Activated CD4-positive, alpha-beta T cell treated with anti-CD3 and anti-CD28 coated beads, Interleukin-2, amount 10 ng/mL, durations not matched to agents 7 days and 5 days (primary cell): ENCODE measurements at regions not wholly inside any gene's neighbourhood (a gene's known extent, or its start where the extent isn't known, plus 50 kb on each side); places are given as distances from the start of the nearest gene placed in this dataset.

Experiments used
- CTCF ChIA-PET: fragments of 350-600 bp; sonication (Branson Sonifier 250); formaldehyde crosslinking; loops from one replicate; lab custom pipeline; 2021; ENCODE audit warnings: antibody characterized with exemption; lab: Charles Lee
- POLR2A ChIA-PET: fragments of 350-600 bp; sonication (Branson Sonifier 250); formaldehyde crosslinking; loops from one replicate; lab custom pipeline; 2021; ENCODE audit warnings: antibody characterized with exemption; lab: Charles Lee
- DNase-seq: peaks from one replicate; pipeline ENCODE4 v3.0.0-alpha.2; 2020
- H3K27ac Mint-ChIP-seq: one replicate; pipeline ENCODE4 v1.8.0; 2021; ENCODE audit warnings: mild to moderate bottlenecking, moderate library complexity, mixed read lengths
- H3K27me3 Mint-ChIP-seq: one replicate; pipeline ENCODE4 v1.8.0; 2021; ENCODE audit warnings: mixed read lengths
- H3K36me3 Mint-ChIP-seq: one replicate; pipeline ENCODE4 v1.8.0; 2021; ENCODE audit warnings: low read depth, mixed read lengths
- H3K4me1 Mint-ChIP-seq: one replicate; pipeline ENCODE4 v1.8.0; 2021; ENCODE audit warnings: mixed read lengths
- H3K4me3 Mint-ChIP-seq: one replicate; pipeline ENCODE4 v1.8.0; 2021; ENCODE audit warnings: mild to moderate bottlenecking, moderate library complexity, mixed read lengths
- H3K9me3 Mint-ChIP-seq: one replicate; pipeline ENCODE4 v1.8.0; 2021; ENCODE audit warnings: mixed read lengths

- Mint-ChIP-seq H3K4me1 (peaks cover 6% of the 10 kb centered on the region), H3K9me3 (no peaks in the 10 kb centered on the region), H3K36me3 (no peaks in the 10 kb centered on the region), H3K27me3 (peaks cover 35% of the 10 kb centered on the region), H3K4me3 (no peak overlapping the region), H3K27ac (no peak overlapping the region)
- ChIA-PET CTCF (interaction anchor here (1.3 to 4.1 kb wide), 4 partner anchors 10 to 83 kb away, joined by 3 to 20 read pairs (median 6); no protein-coding TSS in a partner anchor), POLR2A (no interaction called here)
- DNase-seq, result no peak
Observed at GRCh38 chr22:46026899-46027210, 49.9 kb upstream of the WNT7B start.

- CTCF ChIA-PET, result interaction anchor here (1.3 to 4.1 kb wide), 3 partner anchors 9 to 13 kb away, joined by 3 to 20 read pairs (median 8); no protein-coding TSS in a partner anchor
- H3K9me3 Mint-ChIP-seq, result no peaks in the 10 kb centered on the region
Observed at GRCh38 chr22:46027211-46028105, 50.5 kb upstream of the WNT7B start.

GRCh38 chr22:46028106-46028991 is 51.4 kb upstream of the WNT7B start:
- no peak for DNase-seq
- Mint-ChIP-seq H3K9me3 (no peaks in the 10 kb centered on the region), H3K27me3 (peaks cover 30% of the 10 kb centered on the region), H3K4me1 (peaks cover 6% of the 10 kb centered on the region), H3K36me3 (no peaks in the 10 kb centered on the region), H3K27ac (no peak overlapping the region), H3K4me3 (no peak overlapping the region)
- POLR2A ChIA-PET, result no interaction called here
- CTCF ChIA-PET, result interaction anchor here (1.2 to 4.1 kb wide), 4 partner anchors 8 to 107 kb away, joined by 3 to 20 read pairs (median 4); no protein-coding TSS in a partner anchor

More at GRCh38 chr22:46027211-46028105, 50.5 kb upstream of the WNT7B start:
- Mint-ChIP-seq H3K27ac (no peak overlapping the region), H3K36me3 (no peaks in the 10 kb centered on the region), H3K4me3 (no peak overlapping the region), H3K4me1 (peaks cover 6% of the 10 kb centered on the region), H3K27me3 (peaks cover 33% of the 10 kb centered on the region)
- no peak for DNase-seq
- POLR2A ChIA-PET, result no interaction called here

GRCh38 chr22:46029036-46029435 is 52.1 kb upstream of the WNT7B start:
- Mint-ChIP-seq H3K4me3 (no peak overlapping the region), H3K4me1 (peaks cover 6% of the 10 kb centered on the region), H3K9me3 (no peaks in the 10 kb centered on the region), H3K27ac (no peak overlapping the region), H3K36me3 (no peaks in the 10 kb centered on the region), H3K27me3 (peaks cover 30% of the 10 kb centered on the region)
- DNase-seq, result no peak
- POLR2A ChIA-PET, result no interaction called here
- CTCF ChIA-PET, result interaction anchor here (1.2 to 1.4 kb wide), 2 partner anchors 16 to 106 kb away, joined by 3 to 5 read pairs; no protein-coding TSS in a partner anchor

- Mint-ChIP-seq H3K4me1 (peaks cover 8% of the 10 kb centered on the region), H3K27ac (no peak overlapping the region), H3K27me3 (peaks cover 30% of the 10 kb centered on the region), H3K9me3 (no peaks in the 10 kb centered on the region), H3K4me3 (no peak overlapping the region), H3K36me3 (no peaks in the 10 kb centered on the region)
- POLR2A ChIA-PET, result no interaction called here
- CTCF ChIA-PET, result interaction anchor here (0.7 to 1.4 kb wide), 3 partner anchors 13 to 105 kb away, joined by 3 to 5 read pairs (median 3); no protein-coding TSS in a partner anchor
- DNase-seq, result no peak
Observed at GRCh38 chr22:46029574-46030200, 52.7 kb upstream of the WNT7B start.

- Mint-ChIP-seq H3K9me3 (no peaks in the 10 kb centered on the region), H3K36me3 (no peaks in the 10 kb centered on the region), H3K27me3 (peaks cover 24% of the 10 kb centered on the region), H3K27ac (no peak overlapping the region), H3K4me3 (no peak overlapping the region), H3K4me1 (peaks cover 15% of the 10 kb centered on the region)
- ChIA-PET POLR2A (no interaction called here), CTCF (interaction anchor here (0.7 to 1.4 kb wide), 2 partner anchors 12 to 24 kb away, joined by 3 to 6 read pairs; no protein-coding TSS in a partner anchor)
- no peak for DNase-seq
Observed at GRCh38 chr22:46030231-46030880, 53.4 kb upstream of the WNT7B start.

GRCh38 chr22:46031066-46031465 is 54.1 kb upstream of the WNT7B start:
- DNase-seq, result no peak
- CTCF ChIA-PET, result interaction anchor here (1.4 kb wide), 1 partner anchor 25 kb away, joined by 6 read pairs; no protein-coding TSS in a partner anchor

GRCh38 chr22:46031557-46031956 is 54.6 kb upstream of the WNT7B start:
- Mint-ChIP-seq H3K27ac (no peak overlapping the region), H3K9me3 (no peaks in the 10 kb centered on the region), H3K27me3 (peaks cover 12% of the 10 kb centered on the region), H3K4me3 (no peak overlapping the region), H3K4me1 (peaks cover 18% of the 10 kb centered on the region), H3K36me3 (no peaks in the 10 kb centered on the region)
- ChIA-PET POLR2A (no interaction called here), CTCF (interaction anchor here (1.4 kb wide), 1 partner anchor 25 kb away, joined by 6 read pairs; no protein-coding TSS in a partner anchor)
- DNase-seq, result no peak

More at GRCh38 chr22:46031066-46031465, 54.1 kb upstream of the WNT7B start:
- H3K4me1 Mint-ChIP-seq, result peaks cover 17% of the 10 kb centered on the region
- POLR2A ChIA-PET, result no interaction called here
- no peaks in the 10 kb centered on the region for H3K36me3 Mint-ChIP-seq
- H3K27ac Mint-ChIP-seq, result no peak overlapping the region
- H3K27me3 Mint-ChIP-seq, result peaks cover 17% of the 10 kb centered on the region
- no peaks in the 10 kb centered on the region for H3K9me3 Mint-ChIP-seq
- no peak overlapping the region for H3K4me3 Mint-ChIP-seq

- POLR2A ChIA-PET, result no interaction called here
- no peak for DNase-seq
- Mint-ChIP-seq H3K4me1 (peaks cover 20% of the 10 kb centered on the region), H3K9me3 (no peaks in the 10 kb centered on the region), H3K27ac (no peak overlapping the region), H3K36me3 (no peaks in the 10 kb centered on the region), H3K27me3 (peaks cover 8% of the 10 kb centered on the region), H3K4me3 (no peak overlapping the region)
- CTCF ChIA-PET, result interaction anchor here (0.6 to 1.4 kb wide), 2 partner anchors 26 to 376 kb away, joined by 3 to 6 read pairs; no protein-coding TSS in a partner anchor
Observed at GRCh38 chr22:46031965-46032851, 55.2 kb upstream of the WNT7B start.

GRCh38 chr22:46033256-46034200 is 56.6 kb upstream of the WNT7B start:
- Mint-ChIP-seq H3K9me3 (no peaks in the 10 kb centered on the region), H3K27ac (no peak overlapping the region), H3K4me1 (peaks cover 21% of the 10 kb centered on the region), H3K4me3 (no peak overlapping the region), H3K36me3 (no peaks in the 10 kb centered on the region), H3K27me3 (no peaks in the 10 kb centered on the region)
- POLR2A ChIA-PET, result interaction anchor here (0.6 kb wide), 2 partner anchors 26 to 27 kb away, joined by 3 to 4 read pairs; no protein-coding TSS in a partner anchor
- CTCF ChIA-PET, result interaction anchor here (0.9 to 1.7 kb wide), 4 partner anchors 8 to 279 kb away, joined by 3 to 6 read pairs (median 4); no protein-coding TSS in a partner anchor
- DNase-seq, result no peak
